GM13976 (cell line): ENCODE measurements at regions not wholly inside any gene's neighbourhood (a gene's known extent, or its start where the extent isn't known, plus 50 kb on each side); places are given as distances from the start of the nearest gene placed in this dataset.

Experiments
- DNase-seq: peaks from one replicate; pipeline ENCODE4 v3.0.0; 2012; ENCODE audit warnings: low spot score
- CTCF ChIP-seq: IDR thresholded peaks from 2 replicates; pipeline ENCODE4 v1.5.1; 2012; ENCODE audit warnings: borderline replicate concordance, mild to moderate bottlenecking; ENCODE audit not compliant: insufficient read depth; ENCODE audit errors: extremely low read depth, missing control alignments, control extremely low read depth
- in situ Hi-C: fragments of 300-500 bp; cut with MboI; formaldehyde crosslinking; loops from one replicate; pipeline ENCODE4 v1.12.0; 2022; ENCODE audit warnings: low sequenced_read_pairs, mixed read lengths, inconsistent platforms; ENCODE audit not compliant: unreplicated experiment

- DNase-seq: no peak
- in situ Hi-C loops: no loop called here
- no peak for TF ChIP-seq CTCF
Observed at GRCh38 chr2:187917535-187917934, 363.3 kb upstream of the TFPI start.

GRCh38 chr2:187918996-187919821 is 365.0 kb upstream of the TFPI start:
- in situ Hi-C loops: no loop called here
- DNase-seq: no peak
- TF ChIP-seq CTCF: no peak

GRCh38 chr2:187920511-187920910 is 366.3 kb upstream of the TFPI start:
- in situ Hi-C loops: no loop called here
- DNase-seq: no peak
- TF ChIP-seq CTCF: no peak

GRCh38 chr2:187922846-187923245 is 368.6 kb upstream of the TFPI start:
- in situ Hi-C loops: no loop called here
- no peak for DNase-seq
- TF ChIP-seq CTCF: no peak

GRCh38 chr2:187924293-187924692 is 367.4 kb upstream of the GULP1 start:
- TF ChIP-seq CTCF: no peak
- DNase-seq: no peak
- in situ Hi-C loops: no loop called here

GRCh38 chr2:187934236-187934635 is 357.4 kb upstream of the GULP1 start:
- no peak for TF ChIP-seq CTCF
- no peak for DNase-seq
- in situ Hi-C loops: no loop called here
